ENCODE measurements at regions not wholly inside any gene's neighbourhood (a gene's known extent, or its start where the extent isn't known, plus 50 kb on each side); places are given as distances from the start of the nearest gene placed in this dataset.
"Not testable (repeated sequence)": the region's sequence is repeated elsewhere in the genome, so short reads cannot be mapped to it uniquely, and the experiment has no call there.

DNA sequence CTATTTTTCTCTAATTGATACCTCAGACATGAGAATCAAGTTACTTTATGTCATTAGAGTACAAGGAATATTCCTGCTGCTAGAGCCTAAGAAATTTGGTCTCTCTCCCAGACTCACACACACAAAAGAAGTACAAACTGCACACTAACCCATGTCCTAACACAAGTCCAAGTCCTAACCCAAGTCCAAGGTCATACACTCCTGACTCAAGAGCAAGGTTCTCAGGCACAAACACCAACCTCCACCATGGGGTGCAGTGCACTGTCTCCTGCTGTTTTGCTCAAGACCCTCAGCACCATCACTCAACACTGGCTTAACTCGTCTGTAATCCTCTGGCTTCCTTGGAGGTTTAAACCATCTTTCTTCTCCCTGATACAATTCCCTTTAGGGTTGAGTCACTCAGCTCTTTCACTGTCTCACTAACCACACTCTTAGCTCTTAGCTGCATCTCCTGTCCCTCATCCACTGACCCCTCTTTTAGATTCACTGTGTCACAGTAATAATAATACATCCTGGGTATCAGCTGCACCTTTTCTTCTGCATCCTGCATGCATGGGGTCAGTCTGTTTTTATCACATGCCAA, 129.8 kb downstream of the BCL2L11 start:
- no peak overlapping the region for H3K4me3 ChIP-seq (ENCODE audit: low read depth, low read length)
- DNase-seq (ENCODE audit: low read depth): peak; percentile 14
- TF ChIP-seq, protein P1, sequence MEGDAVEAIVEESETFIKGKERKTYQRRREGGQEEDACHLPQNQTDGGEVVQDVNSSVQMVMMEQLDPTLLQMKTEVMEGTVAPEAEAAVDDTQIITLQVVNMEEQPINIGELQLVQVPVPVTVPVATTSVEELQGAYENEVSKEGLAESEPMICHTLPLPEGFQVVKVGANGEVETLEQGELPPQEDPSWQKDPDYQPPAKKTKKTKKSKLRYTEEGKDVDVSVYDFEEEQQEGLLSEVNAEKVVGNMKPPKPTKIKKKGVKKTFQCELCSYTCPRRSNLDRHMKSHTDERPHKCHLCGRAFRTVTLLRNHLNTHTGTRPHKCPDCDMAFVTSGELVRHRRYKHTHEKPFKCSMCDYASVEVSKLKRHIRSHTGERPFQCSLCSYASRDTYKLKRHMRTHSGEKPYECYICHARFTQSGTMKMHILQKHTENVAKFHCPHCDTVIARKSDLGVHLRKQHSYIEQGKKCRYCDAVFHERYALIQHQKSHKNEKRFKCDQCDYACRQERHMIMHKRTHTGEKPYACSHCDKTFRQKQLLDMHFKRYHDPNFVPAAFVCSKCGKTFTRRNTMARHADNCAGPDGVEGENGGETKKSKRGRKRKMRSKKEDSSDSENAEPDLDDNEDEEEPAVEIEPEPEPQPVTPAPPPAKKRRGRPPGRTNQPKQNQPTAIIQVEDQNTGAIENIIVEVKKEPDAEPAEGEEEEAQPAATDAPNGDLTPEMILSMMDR (conservative IDR thresholded peaks at IDR 0.05; ENCODE audit: low read depth, low read length): no peak

- no peak overlapping the region for H3K4me3 ChIP-seq (ENCODE audit: low read depth, low read length)
- no peak for DNase-seq (ENCODE audit: low read depth)
- TF ChIP-seq, protein P1 (conservative IDR thresholded peaks at IDR 0.05; ENCODE audit: low read depth, low read length): no peak
Measured at GRCh38 chr2:111251711-111252110, 131.0 kb downstream of the BCL2L11 start.

DNA sequence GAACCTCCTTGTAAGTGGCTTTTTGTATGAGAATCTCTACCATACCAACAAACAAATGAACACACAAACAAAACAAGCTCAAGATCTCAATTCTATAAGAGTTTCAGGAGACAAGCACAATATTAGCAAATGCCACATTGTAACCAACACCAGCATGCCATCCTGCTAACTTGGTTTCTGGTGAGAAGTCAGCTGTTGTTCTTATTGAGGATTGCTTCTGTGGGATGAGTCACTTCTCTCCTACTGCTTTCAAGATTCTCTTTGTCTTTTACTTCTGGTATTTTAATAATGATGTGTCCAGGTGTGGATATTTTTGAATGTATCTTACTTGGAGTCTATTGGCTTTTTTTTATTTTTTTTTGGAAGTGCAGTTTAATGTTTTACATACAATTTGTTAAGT, 131.7 kb downstream of the BCL2L11 start:
- peak; percentile 32 for DNase-seq (ENCODE audit: low read depth)
- TF ChIP-seq, protein P1 (conservative IDR thresholded peaks at IDR 0.05; ENCODE audit: low read depth, low read length): no peak
- H3K4me3 ChIP-seq (ENCODE audit: low read depth, low read length): no peak overlapping the region

- not testable (repeated sequence) for H3K4me3 ChIP-seq (ENCODE audit: low read depth, low read length); DNase-seq (ENCODE audit: low read depth)
Measured at GRCh38 chr2:111254916-111255315, 134.2 kb downstream of the BCL2L11 start.

DNA sequence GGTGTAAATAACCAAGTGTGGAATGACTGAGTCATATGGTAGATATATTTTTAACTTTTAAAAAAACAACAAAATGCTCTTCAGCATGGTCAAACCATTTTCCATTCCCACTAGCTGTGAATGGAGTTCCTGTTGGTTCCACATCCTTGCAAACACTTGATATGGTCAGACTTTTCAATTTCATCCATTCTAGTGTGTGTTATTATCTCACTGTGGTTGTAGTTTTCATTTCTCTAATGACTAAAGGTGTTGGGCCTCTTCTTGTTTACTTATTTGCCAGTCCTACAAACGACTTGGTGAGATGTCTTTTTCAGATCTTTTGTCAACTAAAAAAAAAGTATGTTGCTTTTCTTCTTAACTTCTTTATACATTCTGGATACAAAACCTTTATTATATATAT, 135.9 kb downstream of the BCL2L11 start:
- H3K4me3 ChIP-seq (ENCODE audit: low read depth, low read length); DNase-seq (ENCODE audit: low read depth): not testable (repeated sequence)

- H3K4me3 ChIP-seq (ENCODE audit: low read depth, low read length); DNase-seq (ENCODE audit: low read depth): not testable (repeated sequence)
Measured at GRCh38 chr2:111257607-111258006, 136.9 kb downstream of the BCL2L11 start.

- not testable (repeated sequence) for H3K4me3 ChIP-seq (ENCODE audit: low read depth, low read length); DNase-seq (ENCODE audit: low read depth)
Measured at GRCh38 chr2:111258318-111258717, 137.6 kb downstream of the BCL2L11 start.

DNA sequence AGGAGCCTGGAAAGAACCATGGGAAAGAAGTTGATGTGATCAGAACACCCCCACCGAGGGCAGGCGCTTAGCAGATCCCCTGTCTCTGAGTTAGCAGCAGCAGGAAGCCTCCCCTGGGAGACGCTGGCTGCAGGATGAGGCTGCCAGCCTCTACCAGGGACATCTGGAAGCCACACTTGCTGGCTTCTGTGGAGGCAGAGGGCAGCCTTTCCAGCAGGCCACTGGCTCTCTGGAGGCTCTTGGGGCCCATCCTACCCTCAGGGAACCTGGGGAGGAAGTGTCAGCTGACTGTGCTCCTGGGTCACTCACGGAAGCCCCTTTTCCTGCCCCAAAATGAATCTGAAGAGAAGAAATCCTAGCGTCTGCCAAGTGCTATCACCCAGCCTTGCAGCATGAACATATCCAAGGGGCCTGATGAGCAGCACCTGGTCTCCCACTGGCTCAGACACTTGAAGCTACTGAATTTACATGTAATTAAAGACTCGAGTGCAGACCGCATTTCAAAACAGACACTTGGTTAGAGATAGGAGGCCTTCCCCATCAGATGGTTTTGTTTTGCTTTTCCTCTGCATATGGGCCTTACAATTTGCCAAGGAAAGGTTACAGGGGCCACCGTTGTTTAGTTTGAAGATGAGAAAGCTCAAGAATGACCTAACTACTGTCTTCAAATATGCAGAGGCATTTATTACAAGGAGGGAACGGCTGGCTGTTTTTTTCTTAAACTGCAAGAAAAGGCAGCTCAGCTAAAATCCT, 142.1 kb downstream of the BCL2L11 start:
- peak; percentile 12 for DNase-seq (ENCODE audit: low read depth)
- H3K4me3 ChIP-seq (ENCODE audit: low read depth, low read length): not testable (repeated sequence)

- not testable (repeated sequence) for DNase-seq (ENCODE audit: low read depth); H3K4me3 ChIP-seq (ENCODE audit: low read depth, low read length)
Measured at GRCh38 chr2:111263380-111264017, 142.8 kb downstream of the BCL2L11 start.

DNA sequence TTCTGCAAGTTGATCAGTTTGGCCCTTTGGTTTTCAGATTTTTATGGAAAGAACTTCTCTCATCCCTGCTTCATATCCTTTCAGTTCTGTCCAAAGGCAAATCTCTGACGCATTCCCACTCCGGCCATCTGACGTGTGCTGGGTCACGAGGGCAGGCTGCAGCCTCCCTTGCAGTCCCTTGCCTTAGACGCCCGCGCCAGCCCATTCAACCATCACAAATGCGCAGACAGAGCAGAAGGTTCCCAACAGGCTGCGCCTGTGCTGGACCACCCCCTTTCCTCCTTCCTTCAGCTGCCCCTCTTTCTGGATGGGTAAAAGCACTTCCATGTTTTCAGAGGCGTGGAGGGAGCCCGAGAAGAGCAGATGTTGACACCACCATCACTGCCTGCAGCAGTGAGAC, 144.2 kb downstream of the BCL2L11 start:
- not testable (repeated sequence) for H3K4me3 ChIP-seq (ENCODE audit: low read depth, low read length); DNase-seq (ENCODE audit: low read depth)

- H3K4me3 ChIP-seq (ENCODE audit: low read depth, low read length); DNase-seq (ENCODE audit: low read depth): not testable (repeated sequence)
Measured at GRCh38 chr2:111266556-111266955, 145.8 kb downstream of the BCL2L11 start.

Measured in choroid plexus epithelial cell (primary cell).